SJCRH30 (cell line): ENCODE measurements at regions not wholly inside any gene's neighbourhood (a gene's known extent, or its start where the extent isn't known, plus 50 kb on each side); places are given as distances from the start of the nearest gene placed in this dataset.
"Not testable (repeated sequence)": the region's sequence is repeated elsewhere in the genome, so short reads cannot be mapped to it uniquely, and the experiment has no call there.

Source experiments
- DNase-seq, 2 experiments: peaks; one replicate each; pipeline ENCODE4 v3.0.0-alpha.2; 2015 to 2020
- H3K27ac ChIP-seq: fragments of 250-450 bp; sonication (Bioruptor Pico); 2 replicates; pipeline ENCODE4 v1.5.1; 2020; ENCODE audit warnings: mild to moderate bottlenecking, moderate library complexity
- H3K27me3 ChIP-seq: fragments of 250-450 bp; sonication (Bioruptor Pico); 2 replicates; pipeline ENCODE4 v1.5.1; 2020; ENCODE audit warnings: mild to moderate bottlenecking, moderate library complexity
- H3K36me3 ChIP-seq: fragments of 250-450 bp; sonication (Bioruptor Pico); 2 replicates; pipeline ENCODE4 v1.5.1; 2020; ENCODE audit warnings: mild to moderate bottlenecking, moderate library complexity
- H3K4me1 ChIP-seq: fragments of 250-450 bp; sonication (Bioruptor Pico); 2 replicates; pipeline ENCODE4 v1.5.1; 2020; ENCODE audit warnings: mild to moderate bottlenecking, moderate library complexity
- H3K4me3 ChIP-seq: fragments of 250-450 bp; sonication (Bioruptor Pico); 2 replicates; pipeline ENCODE4 v1.5.1; 2020; ENCODE audit warnings: mild to moderate bottlenecking, moderate library complexity
- H3K9me3 ChIP-seq: fragments of 250-450 bp; sonication (Bioruptor Pico); replicated peaks from 2 replicates; pipeline ENCODE4 v1.5.1; 2020; ENCODE audit warnings: mild to moderate bottlenecking, moderate library complexity

DNA sequence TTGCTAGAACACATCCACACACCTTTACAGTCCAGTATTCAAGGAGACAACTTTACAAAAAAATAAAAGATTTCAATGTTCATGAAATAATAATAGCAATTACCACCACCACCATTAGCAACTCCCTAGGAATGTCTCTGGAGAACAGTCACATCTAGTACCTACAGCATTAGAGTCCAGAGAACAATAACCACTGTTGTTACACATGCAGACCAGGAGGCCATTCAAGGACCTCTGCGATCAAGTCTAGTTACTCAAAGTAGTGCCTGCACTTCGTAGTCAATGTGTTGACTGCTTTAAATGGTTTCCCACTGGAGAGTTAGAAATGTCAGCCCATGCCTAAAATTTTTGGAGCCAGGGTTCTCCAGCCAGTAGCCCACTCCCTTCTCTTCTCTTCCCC is 244.4 kb downstream of the DEPDC1B start:
- Histone ChIP-seq H3K27me3 (no peaks in the 10 kb centered on the region), H3K4me1 (no peaks in the 10 kb centered on the region), H3K9me3 (no peaks in the 10 kb centered on the region), H3K27ac (no peak overlapping the region), H3K4me3 (no peak overlapping the region), H3K36me3 (no peaks in the 10 kb centered on the region)
- no peak for DNase-seq

DNA sequence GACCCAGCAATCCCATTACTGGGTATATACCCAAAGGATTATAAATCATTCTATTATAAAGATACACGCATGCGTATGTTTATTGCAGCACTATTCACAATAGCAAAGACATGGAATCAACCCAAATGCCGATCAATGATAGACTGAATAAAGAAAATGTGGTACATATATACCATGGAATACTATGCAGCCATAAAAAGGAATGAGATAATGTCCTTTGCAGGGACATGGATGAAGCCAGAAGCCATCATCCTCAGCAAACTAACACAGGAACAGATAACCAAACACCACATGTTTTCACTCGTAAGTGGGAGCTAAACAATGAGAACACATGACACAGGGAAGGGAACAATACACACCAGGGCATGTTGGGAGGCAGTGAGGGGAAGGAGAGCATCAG is 245.7 kb downstream of the DEPDC1B start:
- not testable (repeated sequence) for H3K4me3 ChIP-seq, H3K9me3 ChIP-seq, H3K36me3 ChIP-seq, H3K27me3 ChIP-seq, H3K27ac ChIP-seq, DNase-seq, H3K4me1 ChIP-seq

GRCh38 chr5:60453186-60453976 is 246.6 kb downstream of the DEPDC1B start:
- no peaks in the 10 kb centered on the region for H3K36me3 ChIP-seq
- no peak overlapping the region for H3K27ac ChIP-seq
- H3K4me1 ChIP-seq = no peaks in the 10 kb centered on the region
- no peaks in the 10 kb centered on the region for H3K9me3 ChIP-seq
- no peak overlapping the region for H3K4me3 ChIP-seq
- DNase-seq = no peak
- H3K27me3 ChIP-seq = no peaks in the 10 kb centered on the region

DNA sequence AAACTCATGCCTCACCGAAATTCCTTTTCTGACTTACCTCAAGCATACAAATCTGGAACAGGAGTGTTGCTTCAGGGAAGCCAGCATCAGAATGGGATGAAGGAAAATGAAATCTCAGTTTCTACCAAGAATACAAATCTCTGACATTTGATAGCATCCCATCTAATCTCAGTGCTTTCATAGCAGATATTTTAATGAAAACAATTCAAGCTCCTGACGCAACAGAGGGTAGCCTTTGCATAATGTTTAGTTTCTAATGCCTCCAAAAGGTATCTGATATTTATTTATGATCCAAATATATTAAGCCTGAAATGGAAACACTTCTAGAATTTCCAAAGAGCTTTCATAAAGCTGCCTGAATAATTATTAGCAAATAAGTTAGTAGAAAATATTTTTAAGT is 251.4 kb downstream of the DEPDC1B start:
- no peaks in the 10 kb centered on the region for H3K9me3 ChIP-seq
- no peaks in the 10 kb centered on the region for H3K27me3 ChIP-seq
- no peak overlapping the region for H3K27ac ChIP-seq
- no peak for DNase-seq
- H3K36me3 ChIP-seq = no peaks in the 10 kb centered on the region
- no peak overlapping the region for H3K4me3 ChIP-seq
- no peaks in the 10 kb centered on the region for H3K4me1 ChIP-seq

GRCh38 chr5:60447488-60447920 is 252.5 kb downstream of the DEPDC1B start:
- DNase-seq = no peak
- Histone ChIP-seq H3K4me1 (no peaks in the 10 kb centered on the region), H3K9me3 (no peaks in the 10 kb centered on the region), H3K27me3 (no peaks in the 10 kb centered on the region), H3K36me3 (no peaks in the 10 kb centered on the region), H3K27ac (no peak overlapping the region), H3K4me3 (no peak overlapping the region)

DNA sequence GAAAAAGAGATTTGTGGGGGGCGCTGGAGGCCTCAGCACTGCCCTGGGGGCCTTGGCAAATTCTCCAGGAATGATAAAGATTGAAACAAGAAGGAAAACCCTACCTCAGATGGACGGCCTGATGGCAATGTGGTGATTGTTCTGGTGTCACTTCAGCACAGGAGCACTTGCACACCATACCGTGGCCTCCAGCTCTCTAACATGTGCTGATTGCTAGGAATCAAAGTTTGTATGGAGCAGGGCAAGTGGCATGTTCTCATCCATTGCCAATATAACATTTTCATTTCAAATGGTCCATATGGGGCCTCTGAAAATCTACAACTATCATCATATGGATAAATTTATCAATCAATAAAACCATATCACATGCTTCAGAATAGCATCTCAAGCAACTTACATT is 253.0 kb downstream of the DEPDC1B start:
- Histone ChIP-seq H3K4me3 (no peak overlapping the region), H3K27me3 (no peaks in the 10 kb centered on the region), H3K4me1 (no peaks in the 10 kb centered on the region), H3K36me3 (no peaks in the 10 kb centered on the region), H3K27ac (no peak overlapping the region), H3K9me3 (no peaks in the 10 kb centered on the region)
- DNase-seq = no peak

DNA sequence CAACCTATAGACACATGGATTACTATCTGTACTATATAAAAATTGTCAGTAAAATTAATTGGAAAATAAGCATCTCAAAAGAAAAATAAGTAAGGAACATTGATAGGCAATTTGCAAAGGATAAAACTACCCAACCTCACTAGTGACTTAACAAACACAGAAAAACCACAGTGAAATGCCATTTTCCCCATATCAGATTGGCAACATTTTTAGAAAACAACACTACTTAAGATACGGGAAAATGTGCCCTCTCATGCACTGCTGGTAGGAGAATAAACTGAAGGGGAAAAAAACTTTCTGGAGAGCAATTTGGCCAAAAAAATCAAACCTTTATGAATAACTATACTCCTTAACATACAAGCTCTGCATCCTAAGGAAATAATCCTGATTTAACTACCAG is 254.0 kb downstream of the DEPDC1B start:
- no peaks in the 10 kb centered on the region for H3K27me3 ChIP-seq
- H3K4me1 ChIP-seq = no peaks in the 10 kb centered on the region
- DNase-seq = no peak
- H3K4me3 ChIP-seq = no peak overlapping the region
- H3K36me3 ChIP-seq = no peaks in the 10 kb centered on the region
- H3K9me3 ChIP-seq = no peaks in the 10 kb centered on the region
- H3K27ac ChIP-seq = no peak overlapping the region

- Histone ChIP-seq H3K4me1 (no peaks in the 10 kb centered on the region), H3K9me3 (no peaks in the 10 kb centered on the region), H3K27me3 (no peaks in the 10 kb centered on the region), H3K27ac (no peak overlapping the region), H3K36me3 (no peaks in the 10 kb centered on the region), H3K4me3 (no peak overlapping the region)
- DNase-seq = no peak
Measured at GRCh38 chr5:60445427-60445826, 254.5 kb downstream of the DEPDC1B start.

DNA sequence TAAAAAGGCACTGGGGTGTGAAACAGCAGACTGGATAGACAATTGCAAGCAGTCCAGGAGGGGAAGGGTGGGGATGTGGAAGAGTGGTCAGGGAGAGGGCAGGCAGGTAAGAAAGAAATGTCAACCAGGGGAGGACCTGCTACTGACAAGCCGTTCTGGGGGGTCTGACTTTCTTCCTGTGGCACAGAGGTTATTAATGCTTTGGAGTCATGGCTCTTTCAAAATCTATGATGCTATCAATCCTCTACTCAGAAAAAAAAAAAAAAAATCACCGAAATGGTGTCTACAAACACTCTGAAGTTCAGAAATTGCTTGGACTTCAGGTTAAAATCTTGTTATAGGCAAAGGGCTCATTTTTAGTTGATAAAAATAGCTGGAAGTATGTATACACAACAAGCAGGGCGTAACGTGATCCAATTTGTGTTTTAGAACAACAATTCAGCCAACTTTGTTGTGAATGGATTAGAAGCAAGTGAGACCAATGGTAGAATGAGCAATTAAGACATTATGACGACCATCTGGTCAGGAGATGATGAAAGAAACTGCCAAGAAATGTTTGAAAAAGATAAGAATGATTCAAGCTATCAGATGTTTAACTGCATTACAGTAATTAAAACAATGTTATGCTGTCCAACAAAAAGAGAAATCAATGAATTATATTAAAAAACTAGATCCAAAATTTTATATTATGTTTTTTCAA is 255.2 kb downstream of the DEPDC1B start:
- Histone ChIP-seq H3K9me3 (no peaks in the 10 kb centered on the region), H3K4me1 (no peaks in the 10 kb centered on the region), H3K27ac (no peak overlapping the region), H3K27me3 (no peaks in the 10 kb centered on the region), H3K36me3 (no peaks in the 10 kb centered on the region), H3K4me3 (no peak overlapping the region)
- DNase-seq = no peak

GRCh38 chr5:60439552-60439951 is 260.4 kb downstream of the DEPDC1B start:
- H3K27me3 ChIP-seq = no peaks in the 10 kb centered on the region
- DNase-seq = no peak
- H3K36me3 ChIP-seq = no peaks in the 10 kb centered on the region
- no peak overlapping the region for H3K4me3 ChIP-seq
- H3K4me1 ChIP-seq = no peaks in the 10 kb centered on the region
- H3K9me3 ChIP-seq = no peaks in the 10 kb centered on the region
- H3K27ac ChIP-seq = no peak overlapping the region

DNA sequence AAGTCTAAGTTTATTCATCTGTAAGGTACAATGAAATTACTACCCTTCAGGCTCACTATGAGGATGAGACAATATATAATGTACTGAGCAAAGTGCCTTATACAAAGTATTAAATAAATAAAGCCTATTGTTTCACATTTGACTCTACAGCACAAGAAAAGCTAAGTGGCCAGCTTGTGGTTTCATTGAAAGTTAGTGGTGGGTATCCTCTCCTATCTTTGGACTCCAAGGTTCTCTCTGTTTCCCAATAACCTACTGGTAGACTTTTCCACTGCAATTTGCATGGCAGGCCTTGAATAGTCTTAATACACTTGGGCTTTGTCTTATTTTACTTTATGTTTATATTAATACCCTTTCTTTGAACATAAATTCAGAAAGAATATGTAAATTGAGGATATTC is 262.7 kb downstream of the DEPDC1B start:
- Histone ChIP-seq H3K4me1 (no peaks in the 10 kb centered on the region), H3K27ac (no peak overlapping the region), H3K9me3 (no peaks in the 10 kb centered on the region), H3K27me3 (no peaks in the 10 kb centered on the region), H3K4me3 (no peak overlapping the region), H3K36me3 (no peaks in the 10 kb centered on the region)
- no peak for DNase-seq

- H3K4me3 ChIP-seq = no peak overlapping the region
- H3K9me3 ChIP-seq = no peaks in the 10 kb centered on the region
- no peak overlapping the region for H3K27ac ChIP-seq
- DNase-seq = no peak
- no peaks in the 10 kb centered on the region for H3K36me3 ChIP-seq
- no peaks in the 10 kb centered on the region for H3K27me3 ChIP-seq
- no peaks in the 10 kb centered on the region for H3K4me1 ChIP-seq
Measured at GRCh38 chr5:60436518-60436917, 263.4 kb downstream of the DEPDC1B start.

GRCh38 chr5:60435808-60436207 is 264.2 kb downstream of the DEPDC1B start:
- DNase-seq = no peak
- Histone ChIP-seq H3K36me3 (no peaks in the 10 kb centered on the region), H3K9me3 (no peaks in the 10 kb centered on the region), H3K4me1 (no peaks in the 10 kb centered on the region), H3K4me3 (no peak overlapping the region), H3K27ac (no peak overlapping the region), H3K27me3 (no peaks in the 10 kb centered on the region)

DNA sequence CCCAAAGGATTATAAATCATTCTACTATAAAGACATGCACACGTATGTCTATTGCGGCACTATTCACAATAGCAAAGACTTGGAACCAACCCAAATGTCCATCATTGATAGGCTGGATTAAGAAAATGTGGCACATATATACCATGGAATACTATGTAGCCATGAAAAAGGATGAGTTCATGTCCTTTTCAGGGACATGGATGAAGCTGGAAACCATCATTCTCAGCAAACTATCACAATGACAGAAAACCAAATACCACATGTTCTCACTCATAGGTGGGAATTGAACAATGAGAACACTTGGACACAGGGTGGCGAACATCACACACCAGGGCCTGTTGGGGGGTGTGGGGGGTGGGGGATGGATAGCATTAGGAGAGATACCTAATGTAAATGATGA is 273.8 kb downstream of the DEPDC1B start:
- H3K4me1 ChIP-seq, H3K27me3 ChIP-seq, H3K4me3 ChIP-seq, H3K27ac ChIP-seq, H3K9me3 ChIP-seq, H3K36me3 ChIP-seq, DNase-seq: not testable (repeated sequence)

- H3K4me1 ChIP-seq, H3K36me3 ChIP-seq, DNase-seq, H3K27me3 ChIP-seq, H3K9me3 ChIP-seq, H3K27ac ChIP-seq, H3K4me3 ChIP-seq: not testable (repeated sequence)
Measured at GRCh38 chr5:60420773-60421172, 279.2 kb downstream of the DEPDC1B start.
